ENCODE measurements at regions not wholly inside any gene's neighbourhood (a gene's known extent, or its start where the extent isn't known, plus 50 kb on each side); places are given as distances from the start of the nearest gene placed in this dataset.
A peak's percentile ranks its signal among the peaks of the same experiment; 100 is the strongest.
"Not testable (repeated sequence)": the region's sequence is repeated elsewhere in the genome, so short reads cannot be mapped to it uniquely, and the experiment has no call there.

DNA sequence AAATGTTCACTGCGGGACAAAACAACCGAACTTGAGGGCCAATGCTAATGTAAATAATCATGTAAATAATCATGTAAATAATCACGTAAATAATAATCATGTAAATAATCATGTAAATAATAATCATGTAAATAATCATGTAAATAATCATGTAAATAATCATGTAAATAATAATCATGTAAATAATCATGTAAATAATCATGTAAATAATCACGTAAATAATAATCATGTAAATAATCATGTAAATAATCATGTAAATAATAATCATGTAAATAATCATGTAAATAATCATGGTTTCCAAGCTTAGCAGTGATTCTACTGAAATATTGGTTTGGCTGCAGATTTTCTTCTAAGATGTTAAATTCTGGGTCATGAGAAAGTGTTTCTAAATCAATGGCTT lies 507.1 kb downstream of the ZNF516 start:
- DNase-seq: not testable (repeated sequence)

DNA sequence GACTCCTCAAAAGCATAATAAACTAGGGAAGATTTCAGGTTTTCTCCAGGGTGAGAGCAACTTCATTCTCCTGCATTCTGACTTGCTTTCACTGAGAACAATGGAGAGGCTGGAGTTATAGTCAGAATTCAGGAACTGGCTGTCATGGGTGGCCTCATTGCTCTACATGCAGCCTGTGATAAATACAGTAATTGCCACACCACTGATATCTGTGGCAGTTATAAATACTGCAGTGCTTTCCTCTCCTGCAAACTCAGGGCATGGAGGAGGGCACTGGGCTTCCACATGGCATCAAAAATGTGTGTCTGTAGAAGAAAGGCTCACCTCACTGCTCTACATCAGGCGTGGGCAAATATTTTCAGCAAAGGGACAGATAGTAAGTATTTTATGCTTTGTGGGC lies 510.2 kb downstream of the ZNF516 start:
- no peak for DNase-seq

DNA sequence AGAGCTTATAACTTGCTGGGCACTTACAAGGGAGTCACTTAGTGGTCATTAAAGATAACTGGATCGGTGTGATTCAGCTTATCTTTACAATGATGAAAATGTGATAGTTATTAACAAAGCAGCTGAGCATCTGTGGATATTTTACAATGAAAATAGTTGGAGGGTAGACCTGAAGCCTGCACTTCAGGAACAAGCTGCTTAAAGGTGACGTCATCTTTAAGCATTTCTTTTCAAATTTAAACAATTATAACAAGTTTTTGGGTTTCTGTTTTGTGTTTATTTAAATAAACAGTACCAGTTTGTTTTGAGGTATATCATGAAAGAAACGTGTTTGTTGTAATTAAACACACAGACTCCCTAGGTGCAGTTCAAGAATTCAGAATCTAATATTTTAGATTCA lies 513.9 kb downstream of the ZNF516 start:
- no peak for DNase-seq

DNA sequence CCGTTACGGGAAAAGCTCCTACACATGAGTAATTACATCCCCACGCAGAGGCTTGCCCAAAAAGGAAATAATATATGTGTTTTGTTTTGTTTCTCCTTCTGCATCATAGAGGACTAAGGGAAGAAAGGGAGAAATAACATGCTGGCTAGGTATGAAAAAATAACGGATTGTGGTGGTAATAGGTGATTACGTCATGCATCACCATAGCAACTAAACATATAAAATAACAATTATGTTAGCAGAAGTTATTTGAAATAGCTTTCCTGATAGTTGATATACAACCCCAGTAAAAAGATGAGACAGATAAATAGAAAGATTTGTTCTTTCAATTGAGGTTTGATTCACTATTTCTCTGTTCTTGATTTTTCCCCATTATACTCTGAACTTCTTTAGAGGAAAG lies 518.0 kb downstream of the ZNF516 start:
- DNase-seq: peak; percentile 32

DNA sequence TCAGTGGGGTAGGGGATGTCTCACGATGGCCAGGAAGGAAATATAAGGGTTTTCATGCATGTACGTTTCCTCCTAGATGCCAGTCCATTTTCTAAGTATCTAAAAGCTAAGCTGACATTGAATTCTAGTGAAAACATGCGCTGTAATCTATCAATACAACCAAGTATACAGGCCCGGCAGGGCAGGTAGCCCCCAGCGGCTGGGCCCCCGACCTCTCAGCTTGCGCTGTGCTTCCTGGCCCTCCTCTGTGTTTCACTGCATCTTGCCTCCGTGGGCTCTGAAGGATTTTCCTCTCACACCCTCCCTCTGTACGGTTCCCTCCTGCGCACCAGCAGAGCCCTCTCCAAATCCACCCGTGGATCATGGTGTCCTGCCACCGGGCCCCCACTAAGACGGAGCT lies 524.8 kb downstream of the ZNF516 start:
- DNase-seq: no peak

DNA sequence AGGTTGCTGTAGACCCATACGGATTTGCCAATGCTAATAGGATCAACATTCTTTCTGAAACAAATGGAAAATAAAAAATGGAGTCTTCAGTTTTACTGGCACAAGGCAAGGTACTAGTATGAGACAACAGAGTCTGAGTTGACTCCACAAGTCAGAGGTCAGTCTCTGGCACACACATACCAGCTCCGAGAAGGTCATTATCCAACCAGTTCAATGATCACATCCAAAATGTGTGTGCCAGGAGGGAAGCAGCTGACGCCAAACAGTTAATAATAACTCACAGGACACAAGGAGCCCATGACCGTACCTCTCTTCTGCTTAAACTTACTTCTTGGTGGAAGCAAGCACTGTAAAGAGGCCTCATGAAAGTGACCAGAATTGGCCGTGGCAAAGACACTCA lies 528.6 kb downstream of the ZNF516 start:
- no peak for DNase-seq

DNA sequence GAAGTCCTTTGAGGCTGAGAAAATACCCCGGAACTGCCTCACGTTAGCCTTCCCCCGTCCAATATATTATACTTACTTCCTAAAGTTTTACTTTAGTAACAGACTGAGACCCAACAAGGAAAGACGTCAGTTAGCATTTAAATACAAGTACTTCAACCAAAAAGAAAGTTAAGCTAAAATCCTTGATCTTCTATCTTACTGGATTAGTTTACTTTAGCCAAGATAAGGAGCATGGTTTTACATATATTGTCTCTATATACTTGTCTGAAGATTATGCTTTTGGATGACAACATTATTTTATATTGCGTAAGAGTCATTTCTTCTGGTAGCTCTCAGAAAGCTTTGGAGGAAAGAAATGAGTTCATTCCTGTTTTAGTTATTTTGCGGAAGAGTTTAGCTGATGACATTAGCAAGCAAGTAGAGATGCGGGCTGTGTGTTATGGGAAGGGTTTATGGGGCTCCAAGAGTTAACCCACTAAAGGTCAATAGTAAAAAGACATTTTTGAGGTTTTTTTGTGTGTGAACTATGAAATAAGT lies 532.9 kb downstream of the ZNF516 start:
- DNase-seq: no peak

DNA sequence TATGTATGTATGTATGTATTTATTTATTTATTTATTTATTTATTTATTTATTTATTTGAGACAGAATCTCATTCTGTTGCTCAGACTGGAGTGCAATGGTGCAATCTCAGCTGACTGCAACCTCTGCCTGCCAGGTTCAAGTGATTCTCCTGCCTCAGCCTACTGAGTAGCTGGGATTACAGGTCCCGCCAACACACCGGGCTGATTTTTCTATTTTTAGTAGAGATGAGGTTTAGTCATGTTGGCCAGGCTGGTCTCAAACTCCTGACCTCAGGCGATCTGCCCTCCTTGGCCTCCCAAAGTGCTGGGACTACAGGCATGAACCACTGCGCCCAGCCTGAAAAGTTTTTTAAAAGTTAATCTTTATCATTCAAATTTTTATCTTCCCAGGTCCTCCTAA lies 532.9 kb upstream of the SMIM21 start:
- not testable (repeated sequence) for DNase-seq

DNA sequence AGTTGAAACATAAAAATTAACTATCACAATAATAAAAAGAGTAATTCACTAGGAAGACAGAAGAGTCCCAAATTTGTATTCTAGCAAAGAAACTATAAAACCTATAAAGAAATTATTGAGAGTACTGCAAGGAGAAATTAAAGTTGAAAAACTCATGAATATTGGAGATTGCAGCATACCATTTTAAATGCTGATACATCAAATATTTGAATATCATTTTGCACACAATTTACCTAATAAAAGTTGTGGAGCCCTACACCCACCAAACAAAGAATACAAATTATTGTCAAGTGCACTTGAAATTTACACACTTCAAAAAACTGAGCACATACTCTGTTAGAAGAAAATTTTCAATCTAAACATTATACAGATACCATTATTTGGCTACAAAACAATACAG lies 531.6 kb upstream of the SMIM21 start:
- no peak for DNase-seq

DNA sequence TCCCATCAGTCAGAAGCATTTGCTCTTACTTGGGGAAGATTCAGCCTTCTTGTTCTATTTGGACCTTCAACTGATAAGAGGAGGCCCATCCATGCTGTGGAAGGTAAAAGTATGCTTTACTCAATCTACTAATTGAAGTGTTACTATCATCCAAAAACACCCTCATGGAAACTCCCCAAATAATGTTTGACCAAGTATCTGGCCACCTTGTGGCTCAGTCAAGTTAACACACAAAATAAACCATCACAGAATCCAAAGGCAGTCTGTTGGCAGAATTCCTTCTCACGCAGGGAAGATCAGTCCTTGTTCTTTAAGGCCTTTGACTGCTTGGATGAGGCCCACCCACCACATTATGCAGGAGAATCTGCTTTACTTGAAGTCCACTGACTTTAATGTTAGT lies 531.2 kb upstream of the SMIM21 start:
- DNase-seq: no peak

DNA sequence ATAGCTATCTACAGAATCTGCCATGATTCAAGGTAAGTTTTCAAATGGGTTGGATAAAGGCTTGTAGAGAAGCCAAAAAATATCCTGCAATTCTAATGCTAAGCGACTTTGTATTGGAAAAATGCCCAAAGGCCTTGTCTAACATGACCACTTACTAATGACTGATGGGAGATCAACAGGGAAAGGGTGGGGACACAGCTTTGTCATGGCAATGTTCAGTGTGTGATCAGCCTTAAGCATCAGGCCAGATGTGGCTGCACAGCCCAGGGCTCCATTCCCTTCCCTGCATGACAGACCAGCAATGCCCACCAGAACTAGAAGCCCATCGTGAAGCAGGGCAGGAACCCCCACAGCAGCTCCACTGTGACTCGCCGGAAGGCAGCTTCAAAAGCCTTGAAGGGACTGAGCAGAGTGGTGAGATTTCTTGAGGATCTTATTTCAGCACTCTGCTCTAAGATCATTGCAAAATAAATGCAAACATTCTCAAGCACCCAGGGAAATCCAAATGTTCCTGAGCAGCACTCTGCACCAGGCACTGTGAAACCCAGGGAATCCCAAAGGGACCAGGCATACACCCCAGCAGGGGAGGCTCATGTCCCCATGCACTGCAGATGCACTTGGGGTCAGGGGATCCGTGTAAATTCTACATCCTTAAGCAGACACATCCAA lies 517.9 kb upstream of the SMIM21 start:
- DNase-seq: no peak

DNA sequence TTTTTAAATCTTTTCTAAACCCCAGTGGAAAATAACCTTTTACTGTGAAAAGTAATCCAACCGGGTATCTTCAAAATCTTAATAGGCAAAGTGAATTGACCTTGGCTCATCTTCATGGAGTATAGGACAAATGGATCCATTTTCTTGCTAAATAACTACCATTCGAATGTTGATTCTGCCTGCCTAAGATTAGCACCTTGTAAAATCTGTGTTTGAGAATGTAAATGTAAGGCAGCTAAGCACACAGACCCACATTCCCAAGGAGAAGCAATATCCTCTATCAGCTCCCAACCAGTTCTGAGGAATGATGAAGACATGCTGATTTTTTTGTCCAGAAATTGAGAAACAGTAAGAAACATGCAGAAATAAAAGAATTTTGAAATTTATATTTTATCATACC lies 509.8 kb upstream of the SMIM21 start:
- no peak for DNase-seq

DNA sequence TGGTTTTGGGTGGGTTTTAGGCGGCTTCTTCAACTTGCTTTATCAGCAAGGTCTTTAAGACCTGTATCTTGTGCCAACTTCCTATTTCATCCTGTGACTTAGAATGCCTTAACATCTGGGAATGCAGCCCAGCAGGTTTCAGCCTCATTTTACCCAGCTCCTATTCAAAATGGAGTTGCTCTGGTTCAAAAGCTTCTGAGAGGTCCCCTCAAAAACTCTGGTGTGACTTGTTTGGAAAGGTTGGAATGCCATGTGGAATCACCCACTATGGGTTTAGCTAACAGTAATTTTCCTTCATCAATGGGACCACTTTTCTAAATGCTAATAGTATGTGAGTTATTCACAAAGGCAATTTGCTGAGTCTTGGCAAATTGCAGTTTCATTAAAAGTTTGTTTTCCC lies 509.4 kb upstream of the SMIM21 start:
- no peak for DNase-seq

DNA sequence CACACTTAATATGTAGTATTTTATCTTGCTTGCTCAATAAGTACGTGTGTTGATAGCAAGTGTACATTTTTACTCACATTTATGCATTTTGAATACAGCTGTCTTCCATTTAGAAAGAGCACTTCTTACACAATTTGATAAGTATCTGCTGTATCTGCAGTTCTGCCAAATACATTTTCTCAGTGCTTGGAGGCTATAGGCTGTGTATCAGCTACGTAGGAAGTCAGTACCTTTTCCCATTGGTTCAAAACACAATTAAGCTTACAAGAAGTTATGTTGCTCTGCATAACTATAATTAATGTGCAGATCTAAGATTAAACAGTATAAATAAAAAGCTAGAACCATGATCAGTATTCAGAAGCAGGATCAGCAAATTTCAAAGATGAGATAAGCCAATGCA lies 503.6 kb upstream of the SMIM21 start:
- DNase-seq: no peak

DNA sequence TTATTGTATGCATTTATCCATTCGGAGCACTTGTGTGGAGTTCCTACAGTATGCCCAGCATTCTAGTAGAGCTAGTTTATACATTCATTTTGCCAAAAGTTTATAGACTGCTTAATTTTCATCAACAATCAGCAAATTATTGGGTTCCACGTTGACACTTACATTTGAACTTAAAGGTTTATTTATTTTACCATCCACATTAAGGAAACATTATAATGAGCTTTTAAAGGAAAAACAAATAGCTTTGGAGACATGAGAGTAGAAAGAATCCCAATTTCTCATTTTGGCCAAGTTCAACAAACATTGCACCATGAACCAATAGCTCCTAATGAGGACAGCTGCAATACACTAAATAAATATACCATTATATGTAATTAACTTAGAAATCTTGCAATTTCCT lies 501.2 kb upstream of the SMIM21 start:
- no peak for DNase-seq

DNA sequence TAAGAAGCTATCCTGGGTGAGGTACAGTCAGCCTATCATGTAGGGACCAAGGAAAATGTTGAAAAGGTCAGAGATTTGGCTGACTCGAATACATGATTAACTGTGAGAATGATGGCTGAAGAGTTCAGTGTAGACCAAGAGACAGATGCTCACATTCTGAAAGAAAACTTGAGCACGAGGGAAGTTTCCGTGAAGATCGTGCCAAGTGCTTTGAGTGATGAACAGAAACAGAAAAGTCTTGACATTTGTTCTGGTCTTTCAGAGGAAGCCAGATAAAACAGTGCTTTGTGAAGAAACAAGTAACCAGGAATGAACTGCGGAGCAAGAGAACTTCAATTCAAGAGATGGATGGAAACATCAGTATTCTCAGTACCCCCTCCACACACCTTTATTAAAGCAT lies 500.3 kb upstream of the SMIM21 start:
- no peak for DNase-seq

DNA sequence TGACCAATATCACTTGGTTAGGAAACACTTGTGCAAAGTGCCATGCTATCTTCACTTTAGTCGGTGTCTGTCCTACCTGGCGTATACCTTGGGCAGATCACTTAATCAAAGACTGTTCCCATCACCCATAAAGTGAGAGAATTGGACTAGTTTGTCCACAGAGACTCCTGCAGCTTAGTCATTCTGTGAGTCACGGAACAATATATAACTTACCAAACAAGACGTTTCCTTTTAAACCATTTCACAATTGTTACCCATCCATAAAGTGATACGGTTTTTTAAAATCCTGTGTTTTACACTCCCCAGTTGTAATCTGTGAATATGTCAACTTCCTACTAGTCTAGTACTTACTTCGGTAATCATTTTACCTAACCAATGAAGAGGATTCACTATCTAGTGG lies 499.3 kb upstream of the SMIM21 start:
- DNase-seq: no peak

DNA sequence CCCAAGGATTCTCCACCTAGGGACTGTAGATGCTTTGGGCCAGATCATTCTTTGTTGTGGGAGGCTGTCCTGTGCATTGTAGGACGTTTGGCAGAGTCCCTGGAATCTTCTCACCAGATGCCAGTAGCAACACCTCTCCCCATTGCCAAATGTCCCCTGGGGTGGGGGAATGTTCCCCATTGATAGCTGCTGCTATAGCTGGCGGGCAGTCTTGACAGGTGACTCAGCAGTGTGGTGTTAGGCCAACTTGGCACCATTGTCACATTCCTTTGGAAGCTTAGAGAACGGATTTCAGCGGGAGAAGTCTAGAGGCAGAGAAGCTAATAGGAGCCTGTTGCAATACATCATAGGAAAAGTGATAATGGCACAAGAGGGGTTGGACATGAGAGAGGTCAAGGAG lies 495.7 kb upstream of the SMIM21 start:
- DNase-seq: peak; percentile 72

DNA sequence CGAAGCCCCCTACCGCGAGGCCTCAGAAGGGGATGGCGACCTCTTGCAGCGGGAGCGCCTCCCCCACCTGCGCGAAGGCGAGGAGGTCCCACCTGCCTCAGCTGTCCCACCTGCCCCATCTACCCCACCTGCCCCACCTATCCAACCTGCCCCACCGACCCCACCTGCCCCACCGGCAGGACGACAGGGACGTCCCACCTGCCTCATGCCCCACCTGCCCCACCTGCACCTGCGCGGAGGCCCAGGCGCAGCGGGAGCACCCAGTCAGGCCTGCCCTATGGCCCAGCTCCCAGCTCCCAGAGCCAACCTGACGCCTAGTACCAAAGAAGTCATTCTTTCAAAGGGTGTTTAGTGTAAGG lies 489.1 kb upstream of the SMIM21 start:
- no peak for DNase-seq

DNA sequence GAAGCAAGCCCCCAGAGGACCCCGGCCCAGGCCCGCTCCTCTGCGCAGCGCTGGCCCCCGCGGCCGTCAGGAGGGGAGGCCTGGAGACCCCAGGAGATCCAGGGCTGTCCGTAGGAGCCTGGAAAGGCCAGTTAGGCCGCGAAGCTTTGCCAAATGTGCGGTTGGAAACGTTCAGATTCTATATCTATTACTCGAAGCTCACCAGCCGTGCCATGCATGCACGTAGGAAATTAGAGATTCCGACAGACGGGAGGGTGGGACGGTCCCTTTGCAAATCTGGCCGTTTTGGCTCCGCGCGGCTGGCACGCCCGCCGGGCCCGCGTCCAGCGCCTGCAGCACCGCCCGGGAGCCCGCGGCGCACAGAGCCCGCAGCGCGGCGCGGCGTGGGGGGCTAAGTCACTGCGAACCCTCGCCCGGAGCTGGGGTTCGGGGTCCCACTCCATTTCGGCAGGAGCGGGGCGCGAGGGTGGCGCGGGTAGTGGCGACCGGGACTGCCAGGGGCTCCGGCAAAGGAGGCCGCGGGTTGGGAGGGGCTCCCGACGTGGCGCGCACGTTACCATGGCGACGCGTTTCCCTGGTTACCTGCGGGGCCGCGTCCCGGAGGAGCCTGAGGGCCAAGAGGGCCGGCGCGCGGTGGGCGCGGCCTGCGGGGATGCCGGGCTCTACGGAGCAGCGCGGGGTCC lies 488.6 kb upstream of the SMIM21 start:
- peak; percentile 73 for DNase-seq

DNA sequence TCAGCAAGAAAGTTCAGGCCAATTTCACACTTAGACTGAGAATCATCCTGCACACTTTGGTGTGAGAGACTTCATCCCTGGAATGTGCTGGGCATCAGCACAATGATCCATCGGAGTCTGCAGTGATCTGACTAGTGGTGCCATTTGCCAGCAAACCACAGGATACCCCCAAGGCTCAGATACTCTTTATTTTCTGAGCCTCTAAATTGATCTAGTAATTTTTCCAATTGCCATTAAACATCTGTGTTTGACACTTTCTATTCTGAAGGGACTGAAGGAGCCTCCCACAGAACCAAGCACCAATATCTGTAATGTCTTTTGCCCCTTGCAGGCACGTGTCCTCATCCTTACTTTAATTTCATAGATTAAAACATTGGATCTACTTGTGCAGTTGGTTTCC lies 485.3 kb upstream of the SMIM21 start:
- no peak for DNase-seq

DNA sequence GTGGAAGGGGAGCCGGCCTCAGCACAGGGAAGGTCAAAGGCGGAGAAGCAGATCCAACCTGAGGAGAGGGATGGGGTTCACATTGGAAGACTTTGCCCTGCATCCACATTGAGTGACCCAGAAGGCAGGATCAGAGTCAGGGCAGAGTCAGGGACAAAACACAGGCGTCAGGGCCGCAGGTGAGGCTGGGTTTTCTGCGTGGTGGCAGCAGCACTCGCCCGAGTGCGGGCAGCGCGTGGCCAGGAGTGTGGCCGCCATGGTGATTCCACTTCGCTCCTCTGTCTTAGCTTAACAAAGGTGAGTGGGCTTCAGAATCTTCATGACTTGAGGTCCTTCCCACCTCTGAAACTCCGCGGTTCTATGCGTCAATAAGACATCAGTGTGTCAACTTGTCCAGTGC lies 476.9 kb upstream of the SMIM21 start:
- no peak for DNase-seq

DNA sequence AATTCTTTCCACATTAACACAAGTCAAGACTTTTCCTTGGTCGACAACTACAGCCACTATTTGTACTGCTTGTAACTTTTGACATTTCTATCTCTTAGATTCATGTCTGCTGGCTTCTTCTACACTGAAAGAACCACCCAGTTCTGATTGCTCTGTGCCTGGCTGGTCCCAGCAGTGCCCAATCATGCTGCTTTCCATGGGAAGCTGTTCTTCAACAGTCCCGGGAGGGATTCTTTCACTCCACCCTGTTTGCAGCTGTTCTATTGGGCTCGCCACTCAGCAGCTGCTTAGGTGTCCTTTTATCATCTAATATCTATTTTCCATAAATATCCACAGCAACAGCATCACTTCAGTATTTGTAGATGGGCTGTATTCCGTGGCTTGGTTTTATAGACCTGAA lies 471.1 kb upstream of the SMIM21 start:
- DNase-seq: peak; percentile 23

DNA sequence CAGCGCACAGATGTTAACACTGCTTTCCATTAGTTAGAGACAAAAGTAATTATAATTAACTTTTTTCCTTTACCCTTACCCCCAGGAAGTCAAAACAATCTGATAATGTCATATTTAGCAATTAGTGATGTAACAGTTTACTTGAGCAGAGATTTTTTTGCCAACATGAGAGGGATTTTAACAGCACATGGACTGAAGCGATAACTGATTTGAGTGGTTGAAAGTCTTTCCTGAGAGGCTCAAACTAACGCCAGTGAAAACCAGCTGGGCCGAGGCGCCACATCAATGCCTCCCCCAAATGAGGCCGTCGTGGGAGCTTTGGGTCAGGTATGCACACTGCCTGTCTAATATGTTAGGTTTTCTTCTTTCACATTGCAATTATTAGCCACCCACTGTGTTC lies 469.9 kb upstream of the SMIM21 start:
- no peak for DNase-seq

DNA sequence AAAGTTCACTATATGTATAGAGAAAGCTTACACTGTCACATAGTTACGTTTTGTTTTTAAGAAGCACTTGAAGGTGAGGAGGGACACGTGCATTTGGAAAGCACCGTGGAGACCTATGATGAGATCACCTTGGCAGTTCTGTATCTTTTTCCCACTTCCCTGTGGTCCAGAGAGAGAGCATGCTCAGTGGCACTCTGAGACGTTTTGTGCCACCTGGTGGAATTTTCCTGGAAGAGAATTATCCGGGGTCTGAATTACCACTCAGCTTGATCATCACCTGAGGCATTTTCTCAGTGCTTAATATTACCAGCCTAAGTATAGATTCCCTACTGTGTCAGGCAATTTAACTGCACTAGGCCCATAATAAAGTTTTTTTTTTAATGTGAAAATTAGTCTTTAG lies 469.4 kb upstream of the SMIM21 start:
- peak; percentile 22 for DNase-seq
